Fibroblast of mammary gland (primary cell): ENCODE measurements at regions not wholly inside any gene's neighbourhood (a gene's known extent, or its start where the extent isn't known, plus 50 kb on each side); places are given as distances from the start of the nearest gene placed in this dataset.

ENCODE experiments used
- DNase-seq: peaks from one replicate; pipeline ENCODE4 v3.0.0-alpha.2; 2010; ENCODE audit warnings: low read depth
- H3K4me3 ChIP-seq: 2 replicates; pipeline ENCODE4 v1.5.1; 2011; ENCODE audit warnings: low read depth, mild to moderate bottlenecking, low read length, moderate library complexity; ENCODE audit not compliant: control insufficient read depth
- TF ChIP-seq, protein P1 (sequence below): conservative IDR thresholded peaks from 2 replicates; pipeline ENCODE4 v1.5.1; 2011; ENCODE audit warnings: low read depth, low read length, inconsistent platforms; ENCODE audit not compliant: control insufficient read depth, insufficient read depth

DNA sequence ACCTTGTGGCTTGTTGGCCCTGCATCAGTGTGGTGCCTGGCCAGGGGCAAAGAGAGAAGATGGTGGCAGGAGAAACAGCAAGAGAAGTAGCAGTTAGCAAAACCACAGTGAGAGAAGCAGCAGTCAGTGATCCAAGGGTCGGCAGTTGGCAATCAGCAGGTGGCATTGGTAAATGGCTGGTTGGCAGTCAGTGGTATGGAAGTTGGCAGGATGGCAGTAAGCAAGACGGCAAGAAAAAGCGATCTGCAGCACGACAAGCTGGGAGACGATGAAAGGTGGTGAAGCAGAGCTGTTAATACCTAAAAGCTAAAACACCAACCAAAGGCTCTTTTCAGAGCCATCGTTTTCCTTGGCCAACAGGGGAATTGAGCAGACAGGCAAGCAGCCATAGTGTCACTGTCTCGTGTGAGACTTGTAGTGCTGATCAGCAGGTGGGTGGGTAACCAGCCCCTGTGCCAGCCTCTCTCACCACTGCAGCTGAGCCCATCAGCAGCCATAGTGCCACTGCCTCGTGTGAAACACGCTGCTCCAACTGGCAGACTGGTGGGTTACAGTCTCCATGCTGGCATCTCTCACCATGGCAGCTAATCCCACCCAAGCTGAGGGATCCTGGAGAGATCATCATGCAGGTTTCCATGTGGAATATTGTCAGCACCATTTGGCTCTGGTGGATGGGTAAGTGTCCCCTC is 2078.4 kb downstream of the PCDH7 start:
- TF ChIP-seq, protein P1, sequence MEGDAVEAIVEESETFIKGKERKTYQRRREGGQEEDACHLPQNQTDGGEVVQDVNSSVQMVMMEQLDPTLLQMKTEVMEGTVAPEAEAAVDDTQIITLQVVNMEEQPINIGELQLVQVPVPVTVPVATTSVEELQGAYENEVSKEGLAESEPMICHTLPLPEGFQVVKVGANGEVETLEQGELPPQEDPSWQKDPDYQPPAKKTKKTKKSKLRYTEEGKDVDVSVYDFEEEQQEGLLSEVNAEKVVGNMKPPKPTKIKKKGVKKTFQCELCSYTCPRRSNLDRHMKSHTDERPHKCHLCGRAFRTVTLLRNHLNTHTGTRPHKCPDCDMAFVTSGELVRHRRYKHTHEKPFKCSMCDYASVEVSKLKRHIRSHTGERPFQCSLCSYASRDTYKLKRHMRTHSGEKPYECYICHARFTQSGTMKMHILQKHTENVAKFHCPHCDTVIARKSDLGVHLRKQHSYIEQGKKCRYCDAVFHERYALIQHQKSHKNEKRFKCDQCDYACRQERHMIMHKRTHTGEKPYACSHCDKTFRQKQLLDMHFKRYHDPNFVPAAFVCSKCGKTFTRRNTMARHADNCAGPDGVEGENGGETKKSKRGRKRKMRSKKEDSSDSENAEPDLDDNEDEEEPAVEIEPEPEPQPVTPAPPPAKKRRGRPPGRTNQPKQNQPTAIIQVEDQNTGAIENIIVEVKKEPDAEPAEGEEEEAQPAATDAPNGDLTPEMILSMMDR, result no peak
- DNase-seq, result no peak
- H3K4me3 ChIP-seq, result no peak overlapping the region

- peak; percentile 37 for DNase-seq
- TF ChIP-seq, protein P1, result no peak
- H3K4me3 ChIP-seq, result no peak overlapping the region
These were observed 2104.2 kb downstream of the PCDH7 start for GRCh38 chr4:32824336-32824735.

DNA sequence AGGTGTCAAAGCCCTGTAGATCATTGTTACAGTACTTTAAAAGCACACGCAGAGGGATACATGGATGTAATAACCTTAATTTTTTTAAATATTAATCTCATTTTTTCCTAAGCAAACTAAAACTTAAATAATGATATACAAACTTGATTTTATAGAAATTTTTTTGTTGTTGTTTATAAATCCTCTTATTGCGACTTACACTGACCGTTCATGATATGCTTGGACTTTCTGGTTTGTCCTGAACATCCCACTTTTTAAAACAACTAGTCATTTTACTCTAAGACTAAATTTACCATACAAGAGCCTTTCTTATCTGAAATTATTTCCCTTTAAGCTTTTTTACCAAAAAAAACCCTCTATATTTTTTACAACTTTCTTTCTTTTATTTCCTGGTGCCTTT is 2106.0 kb downstream of the PCDH7 start:
- no peak overlapping the region for H3K4me3 ChIP-seq
- TF ChIP-seq, protein P1, result no peak

DNA sequence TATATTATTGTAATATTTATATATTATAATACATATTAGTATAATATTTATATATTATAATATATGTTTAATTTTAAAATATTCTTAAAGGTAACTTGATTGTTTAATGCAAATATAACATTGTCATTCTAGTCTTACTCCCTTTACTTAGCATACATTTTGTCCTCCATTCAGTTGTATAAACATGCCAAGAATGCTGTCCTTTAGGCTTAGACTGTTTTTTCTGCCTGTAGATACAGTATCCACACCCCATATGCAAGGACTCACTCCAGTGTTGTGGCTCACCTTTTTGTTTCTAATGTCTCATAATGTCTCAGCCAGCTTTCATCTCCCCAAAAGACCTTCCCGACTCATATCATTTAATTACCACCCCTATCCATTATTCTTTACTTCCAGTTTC is 2110.0 kb downstream of the PCDH7 start:
- DNase-seq, result no peak
- TF ChIP-seq, protein P1, result no peak
- no peak overlapping the region for H3K4me3 ChIP-seq

More for the DNA sequence above, 2106.0 kb downstream of the PCDH7 start:
- peak; percentile 16 for DNase-seq

GRCh38 chr4:32831104-32831503 is 2110.9 kb downstream of the PCDH7 start:
- DNase-seq, result no peak
- TF ChIP-seq, protein P1, result no peak

DNA sequence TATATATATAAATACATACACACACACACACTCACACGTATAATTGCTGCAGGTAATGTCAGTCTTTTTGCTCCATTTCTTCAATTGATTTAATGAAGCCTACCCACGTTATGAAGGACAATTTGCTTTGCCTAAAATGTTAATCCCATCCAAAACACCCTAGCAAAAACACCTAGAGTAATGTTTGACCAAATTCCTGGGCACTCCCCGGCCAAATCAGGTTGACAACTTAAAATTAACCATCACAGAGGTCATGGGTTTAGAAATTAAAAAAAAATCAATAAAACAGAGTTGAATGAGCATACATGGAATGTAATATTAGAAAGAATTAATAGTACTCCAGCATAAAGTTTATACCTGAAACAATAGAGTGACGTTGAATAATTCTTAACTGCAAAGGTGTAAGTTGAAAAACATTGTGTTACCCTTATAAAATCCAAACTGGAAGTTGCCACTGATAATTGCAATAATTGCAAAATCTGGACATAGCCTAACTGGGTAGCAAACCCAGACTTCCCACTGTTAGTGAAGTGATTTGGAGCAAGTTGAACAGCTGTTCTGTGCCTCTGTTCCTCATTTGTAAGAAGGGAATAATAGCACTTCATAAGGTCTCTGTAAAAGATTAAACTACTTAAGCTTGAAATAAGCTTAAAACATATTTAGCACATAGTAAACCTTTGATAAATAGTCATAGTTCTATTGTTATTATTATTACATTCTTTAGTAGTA is 2120.5 kb downstream of the PCDH7 start:
- DNase-seq, result no peak
- no peak overlapping the region for H3K4me3 ChIP-seq
- TF ChIP-seq, protein P1, result no peak

More at GRCh38 chr4:32831104-32831503, 2110.9 kb downstream of the PCDH7 start:
- H3K4me3 ChIP-seq, result no peak overlapping the region
